Left ventricle myocardium inferior (tissue), 1 donor: ENCODE measurements at regions not wholly inside any gene's neighbourhood (a gene's known extent, or its start where the extent isn't known, plus 50 kb on each side); places are given as distances from the start of the nearest gene placed in this dataset.

Experiments used
- DNase-seq: peaks from one replicate; pipeline ENCODE4 v3.0.0-alpha.2; 2020
- H3K27ac ChIP-seq: fragments of 200-600 bp; replicated peaks from 2 replicates; pipeline ENCODE4 v1.8.0; 2021
- H3K27me3 ChIP-seq: fragments of 200-600 bp; 2 replicates; pipeline ENCODE4 v1.8.0; 2021; ENCODE audit warnings: low read depth
- H3K36me3 ChIP-seq: fragments of 200-600 bp; 2 replicates; pipeline ENCODE4 v1.8.0; 2021
- H3K4me1 ChIP-seq: fragments of 200-600 bp; 2 replicates; pipeline ENCODE4 v1.8.0; 2021
- H3K4me3 ChIP-seq: fragments of 200-600 bp; 2 replicates; pipeline ENCODE4 v1.8.0; 2021; ENCODE audit warnings: mild to moderate bottlenecking, moderate library complexity
- H3K9me3 ChIP-seq: fragments of 200-600 bp; replicated peaks from 2 replicates; pipeline ENCODE4 v1.8.0; 2021
- CTCF ChIP-seq: fragments of 200-600 bp; IDR thresholded peaks from 2 replicates; pipeline ENCODE4 v1.8.0; 2021; ENCODE audit warnings: antibody characterized with exemption, mild to moderate bottlenecking, borderline replicate concordance
- intact Hi-C: fragments of 100-400 bp; cut with micrococcal nuclease; formaldehyde crosslinking; loops from one replicate; pipeline ENCODE4 v1.11.0; 2022
- donor health status: DM: no; HTN: yes; CAD: no; lungs with severe emphysema.

GRCh38 chr14:39847852-39848251, 415.6 kb upstream of the FBXO33 start:
- Histone ChIP-seq H3K27me3 (no peaks in the 10 kb centered on the region), H3K27ac (no peak overlapping the region), H3K36me3 (no peaks in the 10 kb centered on the region), H3K9me3 (no peaks in the 10 kb centered on the region), H3K4me3 (no peak overlapping the region), H3K4me1 (no peaks in the 10 kb centered on the region)
- no peak for DNase-seq
- intact Hi-C loops, result no loop called here
- no peak for TF ChIP-seq CTCF

GRCh38 chr14:39847194-39847593, 415.0 kb upstream of the FBXO33 start:
- no peak overlapping the region for H3K4me3 ChIP-seq
- TF ChIP-seq CTCF, result no peak
- H3K27ac ChIP-seq, result no peak overlapping the region
- no peaks in the 10 kb centered on the region for H3K9me3 ChIP-seq
- intact Hi-C loops, result no loop called here
- DNase-seq, result no peak
- H3K36me3 ChIP-seq, result no peaks in the 10 kb centered on the region
- no peaks in the 10 kb centered on the region for H3K4me1 ChIP-seq
- no peaks in the 10 kb centered on the region for H3K27me3 ChIP-seq

GRCh38 chr14:39843881-39844280, 411.6 kb upstream of the FBXO33 start:
- Histone ChIP-seq H3K4me1 (no peaks in the 10 kb centered on the region), H3K36me3 (no peaks in the 10 kb centered on the region), H3K4me3 (no peak overlapping the region), H3K27me3 (no peaks in the 10 kb centered on the region), H3K27ac (no peak overlapping the region), H3K9me3 (no peaks in the 10 kb centered on the region)
- no peak for TF ChIP-seq CTCF
- no peak for DNase-seq
- intact Hi-C loops, result no loop called here

- no peaks in the 10 kb centered on the region for H3K36me3 ChIP-seq
- H3K9me3 ChIP-seq, result no peaks in the 10 kb centered on the region
- no peaks in the 10 kb centered on the region for H3K4me1 ChIP-seq
- no peak overlapping the region for H3K4me3 ChIP-seq
- intact Hi-C loops, result no loop called here
- DNase-seq, result no peak
- H3K27ac ChIP-seq, result no peak overlapping the region
- no peaks in the 10 kb centered on the region for H3K27me3 ChIP-seq
- TF ChIP-seq CTCF, result no peak
These were observed 408.9 kb upstream of the FBXO33 start for GRCh38 chr14:39841088-39841487.

- Histone ChIP-seq H3K9me3 (no peaks in the 10 kb centered on the region), H3K27me3 (no peaks in the 10 kb centered on the region), H3K4me1 (no peaks in the 10 kb centered on the region), H3K4me3 (no peak overlapping the region), H3K27ac (no peak overlapping the region), H3K36me3 (no peaks in the 10 kb centered on the region)
- intact Hi-C loops, result no loop called here
- no peak for DNase-seq
- TF ChIP-seq CTCF, result no peak
These were observed 395.8 kb upstream of the FBXO33 start for GRCh38 chr14:39827901-39828655.
